HUES64 (cell line): ENCODE measurements at regions not wholly inside any gene's neighbourhood (a gene's known extent, or its start where the extent isn't known, plus 50 kb on each side); places are given as distances from the start of the nearest gene placed in this dataset.
"Not testable (repeated sequence)": the region's sequence is repeated elsewhere in the genome, so short reads cannot be mapped to it uniquely, and the experiment has no call there.

Experiments
- H3K27ac ChIP-seq: 2 replicates; pipeline ENCODE4 v1.7.0; 2013; ENCODE audit warnings: low read depth, low read length, inconsistent platforms
- H3K27me3 ChIP-seq: 2 replicates; pipeline ENCODE4 v1.6.1; 2013; ENCODE audit warnings: mild to moderate bottlenecking, low read length; ENCODE audit not compliant: insufficient read depth
- H3K36me3 ChIP-seq: 2 replicates; pipeline ENCODE4 v1.6.1; 2013; ENCODE audit warnings: mild to moderate bottlenecking, low read length; ENCODE audit not compliant: insufficient read depth
- H3K4me1 ChIP-seq: 2 replicates; pipeline ENCODE4 v1.6.1; 2013; ENCODE audit warnings: mild to moderate bottlenecking, low read length, moderate library complexity; ENCODE audit not compliant: insufficient read depth
- H3K4me3 ChIP-seq: 2 replicates; pipeline ENCODE4 v1.5.1; 2013; ENCODE audit warnings: mild to moderate bottlenecking, low read length, moderate library complexity
- H3K9ac ChIP-seq: 2 replicates; pipeline ENCODE4 v1.6.1; 2013; ENCODE audit warnings: mild to moderate bottlenecking, low read depth, low read length
- H3K9me3 ChIP-seq: 2 replicates; pipeline ENCODE4 v1.6.1; 2013; ENCODE audit warnings: low read depth, low read length; ENCODE audit not compliant: insufficient read depth
- WGBS: fragments of 150-250, 120-280 bp; methylation state at CpG from one replicate; pipeline ENCODE4 v1.1.7; 2013; ENCODE audit warnings: missing lambda C conversion rate; 5-methylcytosine and 5-hydroxymethylcytosine counted together

GRCh38 chr2:184419744-184420143 is 178.6 kb upstream of the ZNF804A start:
- Histone ChIP-seq H3K4me1 (no peaks in the 10 kb centered on the region), H3K27ac (no peak overlapping the region), H3K9me3 (no peaks in the 10 kb centered on the region), H3K36me3 (no peaks in the 10 kb centered on the region), H3K9ac (no peak overlapping the region), H3K4me3 (no peak overlapping the region), H3K27me3 (no peaks in the 10 kb centered on the region)
- WGBS = 90% methylated on average over 2 of the region's 2 CpGs

- not testable (repeated sequence) for H3K4me3 ChIP-seq, H3K27me3 ChIP-seq, H3K27ac ChIP-seq, H3K4me1 ChIP-seq, H3K36me3 ChIP-seq, H3K9ac ChIP-seq, H3K9me3 ChIP-seq
- 91% methylated on average over 10 of the region's 11 CpGs for WGBS
Observed at GRCh38 chr2:184421456-184421855, 176.9 kb upstream of the ZNF804A start.

GRCh38 chr2:184425083-184425482 is 173.2 kb upstream of the ZNF804A start:
- Histone ChIP-seq H3K27ac (no peak overlapping the region), H3K9ac (no peak overlapping the region), H3K36me3 (no peaks in the 10 kb centered on the region), H3K27me3 (no peaks in the 10 kb centered on the region), H3K4me1 (no peaks in the 10 kb centered on the region), H3K4me3 (no peak overlapping the region), H3K9me3 (no peaks in the 10 kb centered on the region)
- 91% methylated on average over 1 of the region's 2 CpGs for WGBS

- Histone ChIP-seq H3K9me3 (no peaks in the 10 kb centered on the region), H3K27ac (no peak overlapping the region), H3K9ac (no peak overlapping the region), H3K27me3 (no peaks in the 10 kb centered on the region), H3K36me3 (no peaks in the 10 kb centered on the region), H3K4me1 (no peaks in the 10 kb centered on the region), H3K4me3 (no peak overlapping the region)
- 85% methylated on average over 2 of the region's 2 CpGs for WGBS
Observed at GRCh38 chr2:184444217-184444616, 154.1 kb upstream of the ZNF804A start.

- WGBS = 97% methylated on average over 4 of the region's 4 CpGs
- H3K9ac ChIP-seq = no peak overlapping the region
- H3K4me3 ChIP-seq = no peak overlapping the region
- no peaks in the 10 kb centered on the region for H3K36me3 ChIP-seq
- H3K9me3 ChIP-seq = no peaks in the 10 kb centered on the region
- H3K27me3 ChIP-seq = no peaks in the 10 kb centered on the region
- no peaks in the 10 kb centered on the region for H3K4me1 ChIP-seq
- H3K27ac ChIP-seq = no peak overlapping the region
Observed at GRCh38 chr2:184444623-184445223, 153.6 kb upstream of the ZNF804A start.

- Histone ChIP-seq H3K27me3 (no peaks in the 10 kb centered on the region), H3K27ac (no peak overlapping the region), H3K36me3 (no peaks in the 10 kb centered on the region), H3K9ac (no peak overlapping the region), H3K4me3 (no peak overlapping the region), H3K9me3 (no peaks in the 10 kb centered on the region), H3K4me1 (no peaks in the 10 kb centered on the region)
- 98% methylated on average over 2 of the region's 2 CpGs for WGBS
Observed at GRCh38 chr2:184449760-184450159, 148.6 kb upstream of the ZNF804A start.

GRCh38 chr2:184452907-184453306 is 145.4 kb upstream of the ZNF804A start:
- no peak overlapping the region for H3K27ac ChIP-seq

GRCh38 chr2:184455624-184456023 is 142.7 kb upstream of the ZNF804A start:
- Histone ChIP-seq H3K4me1 (no peaks in the 10 kb centered on the region), H3K9me3 (no peaks in the 10 kb centered on the region), H3K27me3 (no peaks in the 10 kb centered on the region), H3K36me3 (no peaks in the 10 kb centered on the region), H3K27ac (no peak overlapping the region), H3K9ac (no peak overlapping the region), H3K4me3 (no peak overlapping the region)
- WGBS = no CpG with 5 or more reads among the region's 1 CpG

More at GRCh38 chr2:184452907-184453306, 145.4 kb upstream of the ZNF804A start:
- Histone ChIP-seq H3K36me3 (no peaks in the 10 kb centered on the region), H3K27me3 (no peaks in the 10 kb centered on the region), H3K4me1 (no peaks in the 10 kb centered on the region), H3K9ac (no peak overlapping the region), H3K9me3 (no peaks in the 10 kb centered on the region), H3K4me3 (no peak overlapping the region)

- 98% methylated on average over 10 of the region's 10 CpGs for WGBS
- H3K36me3 ChIP-seq, H3K27me3 ChIP-seq, H3K4me3 ChIP-seq, H3K27ac ChIP-seq, H3K9ac ChIP-seq, H3K4me1 ChIP-seq, H3K9me3 ChIP-seq: not testable (repeated sequence)
Observed at GRCh38 chr2:184456693-184457092, 141.6 kb upstream of the ZNF804A start.

- 76% methylated on average over 3 of the region's 4 CpGs for WGBS
Observed at GRCh38 chr2:184463102-184463865, 135.0 kb upstream of the ZNF804A start.

GRCh38 chr2:184463866-184464248 is 134.5 kb upstream of the ZNF804A start:
- Histone ChIP-seq H3K36me3 (no peaks in the 10 kb centered on the region), H3K4me1 (no peaks in the 10 kb centered on the region), H3K27me3 (no peaks in the 10 kb centered on the region), H3K9ac (no peak overlapping the region), H3K27ac (no peak overlapping the region), H3K4me3 (no peak overlapping the region), H3K9me3 (no peaks in the 10 kb centered on the region)
- no CpG with 5 or more reads among the region's 1 CpG for WGBS

More at GRCh38 chr2:184463102-184463865, 135.0 kb upstream of the ZNF804A start:
- Histone ChIP-seq H3K9ac (no peak overlapping the region), H3K4me3 (no peak overlapping the region), H3K4me1 (no peaks in the 10 kb centered on the region), H3K27ac (no peak overlapping the region), H3K27me3 (no peaks in the 10 kb centered on the region), H3K36me3 (no peaks in the 10 kb centered on the region), H3K9me3 (no peaks in the 10 kb centered on the region)
